Mesendoderm (in vitro differentiated cells): ENCODE measurements at regions not wholly inside any gene's neighbourhood (a gene's known extent, or its start where the extent isn't known, plus 50 kb on each side); places are given as distances from the start of the nearest gene placed in this dataset.
"Not testable (repeated sequence)": the region's sequence is repeated elsewhere in the genome, so short reads cannot be mapped to it uniquely, and the experiment has no call there.

ENCODE experiments used
- DNase-seq: peaks from one replicate; pipeline ENCODE4 v3.0.0; 2013
- H2AK5ac ChIP-seq: 2 replicates; pipeline ENCODE4 v1.6.1; 2013; ENCODE audit warnings: low read length, inconsistent platforms
- H2BK120ac ChIP-seq: 2 replicates; pipeline ENCODE4 v1.6.1; 2013; ENCODE audit warnings: low read depth, mild to moderate bottlenecking, low read length, moderate library complexity, mixed read lengths
- H2BK15ac ChIP-seq: replicated peaks from 2 replicates; pipeline ENCODE4 v1.6.1; 2013; ENCODE audit warnings: low read depth, mild to moderate bottlenecking, moderate library complexity
- H2BK5ac ChIP-seq: 2 replicates; pipeline ENCODE4 v1.6.1; 2013; ENCODE audit warnings: low read length, inconsistent platforms
- H3K18ac ChIP-seq: 2 replicates; pipeline ENCODE4 v1.6.1; 2013; ENCODE audit warnings: mild to moderate bottlenecking, low read length, mixed read lengths
- H3K23ac ChIP-seq: one replicate; pipeline ENCODE4 v1.6.1; 2013; ENCODE audit warnings: low read length
- H3K27ac ChIP-seq: 2 replicates; pipeline ENCODE4 v1.5.1; 2013; ENCODE audit warnings: low read depth, mild to moderate bottlenecking, inconsistent platforms, low read length, moderate library complexity
- H3K27me3 ChIP-seq: 2 replicates; pipeline ENCODE4 v1.6.1; 2013; ENCODE audit warnings: low read length, control low read depth, mild to moderate bottlenecking, inconsistent platforms; ENCODE audit not compliant: insufficient read depth, poor library complexity
- H3K36me3 ChIP-seq: 2 replicates; pipeline ENCODE4 v1.6.1; 2013; ENCODE audit warnings: low read length, inconsistent platforms; ENCODE audit not compliant: control insufficient read depth, insufficient read depth
- H3K4ac ChIP-seq: one replicate; pipeline ENCODE4 v1.6.1; 2013; ENCODE audit warnings: low read depth, mild to moderate bottlenecking, low read length, moderate library complexity
- H3K4me1 ChIP-seq: 2 replicates; pipeline ENCODE4 v1.6.1; 2013; ENCODE audit warnings: low read depth, low read length, inconsistent platforms; ENCODE audit not compliant: control insufficient read depth
- H3K4me2 ChIP-seq: 2 replicates; pipeline ENCODE4 v1.6.1; 2013; ENCODE audit warnings: low read length
- H3K4me3 ChIP-seq: 2 replicates; pipeline ENCODE4 v1.5.1; 2013; ENCODE audit warnings: mild to moderate bottlenecking, low read length
- H3K56ac ChIP-seq: one replicate; pipeline ENCODE4 v1.6.1; 2013; ENCODE audit warnings: low read length
- H3K79me1 ChIP-seq: 2 replicates; pipeline ENCODE4 v1.6.1; 2013; ENCODE audit warnings: low read length, inconsistent platforms
- H3K79me2 ChIP-seq: 2 replicates; pipeline ENCODE4 v1.6.1; 2013; ENCODE audit warnings: mild to moderate bottlenecking, low read length; ENCODE audit not compliant: control insufficient read depth, insufficient read depth
- H3K9ac ChIP-seq: 2 replicates; pipeline ENCODE4 v1.6.1; 2013; ENCODE audit warnings: low read length, inconsistent platforms
- H4K5ac ChIP-seq: one replicate; pipeline ENCODE4 v1.6.1; 2013; ENCODE audit warnings: low read length
- H4K8ac ChIP-seq: one replicate; pipeline ENCODE4 v1.6.1; 2013; ENCODE audit warnings: low read depth, mild to moderate bottlenecking, control low read depth, low read length, moderate library complexity
- WGBS: extraction: QIAGEN DNeasy Blood & Tissue Kit; methylation state at CpG from one replicate; pipeline ENCODE4 v1.1.7; 2013; ENCODE audit warnings: low lambda C conversion rate, missing lambda C conversion rate; ENCODE audit not compliant: insufficient coverage; ENCODE audit errors: extremely low coverage; 5-methylcytosine and 5-hydroxymethylcytosine counted together

DNA sequence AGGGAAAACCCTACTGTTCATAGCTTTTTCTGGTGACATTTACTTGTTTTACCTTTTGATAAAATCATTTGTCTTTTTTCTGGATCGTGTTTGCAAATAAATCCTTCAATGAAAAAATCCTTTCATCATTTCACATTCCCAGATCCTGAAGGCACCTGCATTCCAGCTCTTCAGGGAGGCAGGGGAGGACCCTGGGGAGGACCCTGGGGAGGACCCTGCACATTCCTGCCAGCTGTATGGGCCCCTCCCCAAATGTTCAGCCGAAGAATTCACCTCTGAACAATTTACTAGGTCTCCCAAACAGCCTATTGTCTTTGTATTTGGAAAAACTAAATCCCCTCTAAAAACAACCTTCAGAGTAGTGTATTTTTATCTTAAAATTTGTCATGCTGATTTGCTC lies 558.4 kb upstream of the ID2 start:
- no peak overlapping the region for H3K23ac ChIP-seq
- H3K4me1 ChIP-seq: peaks cover 4% of the 10 kb centered on the region
- no peaks in the 10 kb centered on the region for H3K79me1 ChIP-seq
- no peak overlapping the region for H3K4me2 ChIP-seq
- H2BK15ac ChIP-seq: no peak overlapping the region
- H4K5ac ChIP-seq: no peak overlapping the region
- WGBS: no CpG with 5 or more reads among the region's 2 CpGs
- no peak overlapping the region for H3K56ac ChIP-seq
- H3K27me3 ChIP-seq: no peaks in the 10 kb centered on the region
- no peaks in the 10 kb centered on the region for H3K79me2 ChIP-seq
- H3K4me3 ChIP-seq: no peak overlapping the region
- no peak overlapping the region for H4K8ac ChIP-seq
- H3K36me3 ChIP-seq: no peaks in the 10 kb centered on the region
- no peak overlapping the region for H3K9ac ChIP-seq
- no peak overlapping the region for H2BK5ac ChIP-seq
- H3K4ac ChIP-seq: no peak overlapping the region
- H3K27ac ChIP-seq: no peak overlapping the region
- no peak overlapping the region for H2AK5ac ChIP-seq
- DNase-seq: no peak
- no peak overlapping the region for H2BK120ac ChIP-seq
- no peak overlapping the region for H3K18ac ChIP-seq

GRCh38 chr2:8125741-8126711 lies 555.8 kb upstream of the ID2 start:
- DNase-seq: no peak

DNA sequence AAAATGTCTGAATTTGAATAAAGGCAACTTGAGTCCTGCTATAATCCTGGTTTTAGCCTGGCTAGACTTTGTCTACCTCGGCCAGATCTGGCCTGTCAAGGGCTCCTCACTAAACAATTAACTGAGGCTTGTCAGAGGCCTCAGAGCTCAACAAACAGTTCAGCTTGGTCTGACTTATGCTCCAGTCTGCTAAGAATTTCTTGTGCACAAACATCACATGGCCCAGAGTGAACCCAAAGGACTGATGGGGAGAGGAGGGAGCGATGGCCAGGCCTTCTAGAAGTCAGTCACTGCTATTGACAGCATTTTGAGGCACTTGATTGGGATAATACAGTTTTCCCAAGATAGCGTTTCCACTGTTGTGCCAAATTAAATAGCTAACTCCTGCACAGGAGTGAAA lies 555.1 kb upstream of the ID2 start:
- Histone ChIP-seq H4K5ac (no peak overlapping the region), H3K27ac (no peak overlapping the region), H3K27me3 (no peaks in the 10 kb centered on the region), H3K23ac (no peak overlapping the region), H3K36me3 (no peaks in the 10 kb centered on the region), H3K4ac (no peak overlapping the region), H3K4me2 (no peak overlapping the region), H2BK15ac (no peak overlapping the region), H2BK120ac (no peak overlapping the region), H2AK5ac (no peak overlapping the region), H3K56ac (no peak overlapping the region), H3K18ac (no peak overlapping the region), H3K9ac (no peak overlapping the region), H4K8ac (no peak overlapping the region), H3K4me3 (no peak overlapping the region), H3K79me1 (no peaks in the 10 kb centered on the region), H2BK5ac (no peak overlapping the region), H3K79me2 (no peaks in the 10 kb centered on the region), H3K4me1 (no peaks in the 10 kb centered on the region)
- no CpG with 5 or more reads among the region's 3 CpGs for WGBS
- DNase-seq: no peak

More at GRCh38 chr2:8125741-8126711, 555.8 kb upstream of the ID2 start:
- H3K36me3 ChIP-seq: no peaks in the 10 kb centered on the region
- no peak overlapping the region for H4K8ac ChIP-seq
- no peak overlapping the region for H3K4ac ChIP-seq
- no peaks in the 10 kb centered on the region for H3K79me2 ChIP-seq
- H3K27me3 ChIP-seq: no peaks in the 10 kb centered on the region
- no peak overlapping the region for H2AK5ac ChIP-seq
- H3K4me3 ChIP-seq: no peak overlapping the region
- no CpG with 5 or more reads among the region's 12 CpGs for WGBS
- H3K27ac ChIP-seq: no peak overlapping the region
- H3K4me2 ChIP-seq: no peak overlapping the region
- H2BK15ac ChIP-seq: no peak overlapping the region
- H3K79me1 ChIP-seq: no peaks in the 10 kb centered on the region
- no peak overlapping the region for H4K5ac ChIP-seq
- no peaks in the 10 kb centered on the region for H3K4me1 ChIP-seq
- H3K23ac ChIP-seq: no peak overlapping the region
- no peak overlapping the region for H2BK5ac ChIP-seq
- H3K9ac ChIP-seq: no peak overlapping the region
- H3K18ac ChIP-seq: no peak overlapping the region
- no peak overlapping the region for H3K56ac ChIP-seq
- H2BK120ac ChIP-seq: no peak overlapping the region

- H2BK5ac ChIP-seq: not testable (repeated sequence)
- WGBS: no CpG with 5 or more reads among the region's 5 CpGs
Measured at GRCh38 chr2:8131423-8131822, 550.4 kb upstream of the ID2 start.

GRCh38 chr2:8132351-8132831 lies 549.5 kb upstream of the ID2 start:
- Histone ChIP-seq H2BK120ac (no peak overlapping the region), H3K4me2 (no peak overlapping the region), H3K56ac (no peak overlapping the region), H3K36me3 (no peaks in the 10 kb centered on the region), H3K27ac (no peak overlapping the region), H3K18ac (no peak overlapping the region), H2AK5ac (no peak overlapping the region), H3K4me3 (no peak overlapping the region), H2BK5ac (no peak overlapping the region), H3K4ac (no peak overlapping the region), H3K79me2 (no peaks in the 10 kb centered on the region), H3K23ac (no peak overlapping the region), H3K9ac (no peak overlapping the region), H2BK15ac (no peak overlapping the region), H3K79me1 (no peaks in the 10 kb centered on the region), H4K5ac (no peak overlapping the region), H4K8ac (no peak overlapping the region), H3K27me3 (no peaks in the 10 kb centered on the region), H3K4me1 (no peaks in the 10 kb centered on the region)
- no CpG with 5 or more reads among the region's 14 CpGs for WGBS
- no peak for DNase-seq

More at GRCh38 chr2:8131423-8131822, 550.4 kb upstream of the ID2 start:
- not testable (repeated sequence) for H3K27ac ChIP-seq, H3K9ac ChIP-seq, H3K4me1 ChIP-seq, DNase-seq, H2AK5ac ChIP-seq, H4K8ac ChIP-seq, H3K23ac ChIP-seq, H4K5ac ChIP-seq, H3K4me2 ChIP-seq, H3K4me3 ChIP-seq, H3K4ac ChIP-seq, H3K18ac ChIP-seq, H3K79me2 ChIP-seq, H2BK120ac ChIP-seq, H2BK15ac ChIP-seq, H3K56ac ChIP-seq, H3K36me3 ChIP-seq, H3K79me1 ChIP-seq, H3K27me3 ChIP-seq
